Activated CD4-positive, alpha-beta T cell treated with anti-CD3 and anti-CD28 coated beads, Interleukin-2, amount 50 U/mL, for 16 hours (primary cell): ENCODE measurements at regions not wholly inside any gene's neighbourhood (a gene's known extent, or its start where the extent isn't known, plus 50 kb on each side); places are given as distances from the start of the nearest gene placed in this dataset.
A peak's percentile ranks its signal among the peaks of the same experiment; 100 is the strongest.
"Not testable (repeated sequence)": the region's sequence is repeated elsewhere in the genome, so short reads cannot be mapped to it uniquely, and the experiment has no call there.

Experiments
- DNase-seq: peaks from one replicate; pipeline ENCODE4 v3.0.0-alpha.2; 2020

DNA sequence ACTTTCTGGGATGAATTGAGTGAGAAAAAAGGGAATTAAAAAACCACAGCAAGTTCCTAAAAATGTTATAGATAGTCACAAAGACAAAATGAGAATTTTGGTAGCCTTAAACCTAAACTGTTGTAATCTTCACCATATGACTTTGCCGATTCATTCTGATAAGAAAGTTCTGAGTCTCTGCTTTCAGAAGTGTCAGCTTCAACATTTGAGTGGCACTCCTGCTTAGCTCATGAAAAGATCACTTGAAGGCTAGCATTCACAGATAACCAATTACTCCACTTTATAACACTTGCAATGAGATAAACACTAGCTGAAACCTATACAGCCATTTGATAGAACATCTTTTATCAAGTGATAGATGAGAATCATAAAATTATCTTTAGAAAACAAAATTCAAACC, 288.1 kb upstream of the POU1F1 start:
- DNase-seq, result no peak

DNA sequence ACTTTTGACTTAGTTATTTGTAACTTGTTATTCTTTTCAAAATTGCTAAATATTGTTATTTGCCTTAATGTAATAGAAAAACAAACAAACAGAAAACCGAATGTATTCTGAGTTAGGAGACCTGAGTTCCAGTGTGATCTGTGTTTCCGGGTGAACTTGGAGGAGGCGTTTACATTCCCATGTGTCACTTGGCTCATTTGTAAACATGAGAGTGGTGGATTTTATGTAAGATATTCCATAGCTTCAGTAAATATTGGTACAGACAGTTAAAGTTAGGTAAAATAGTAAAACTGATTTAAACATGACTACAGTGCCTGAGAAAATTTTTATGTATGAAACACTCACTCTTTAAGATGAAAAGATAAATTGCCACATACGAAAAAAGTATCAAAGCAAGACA, 287.3 kb upstream of the POU1F1 start:
- DNase-seq, result no peak

DNA sequence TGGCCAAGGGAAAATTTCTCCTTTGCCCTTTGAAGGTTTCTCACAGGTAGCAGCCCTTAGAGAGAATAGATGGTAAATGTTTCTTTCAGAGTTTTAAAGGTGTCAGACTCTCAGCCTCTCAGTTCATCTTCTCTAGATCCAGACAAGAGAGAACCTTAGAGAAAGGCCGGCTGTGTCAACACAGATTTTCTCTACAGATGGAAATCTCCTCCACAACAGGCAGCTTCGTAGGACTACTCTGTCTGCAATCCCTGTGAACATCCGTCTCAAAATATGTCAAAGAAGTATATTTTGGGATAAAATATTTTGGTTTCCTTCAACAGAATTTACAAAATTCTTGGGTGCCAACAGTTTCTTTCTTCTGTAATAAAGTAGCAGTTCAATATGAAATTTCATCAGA, 282.1 kb upstream of the POU1F1 start:
- no peak for DNase-seq

DNA sequence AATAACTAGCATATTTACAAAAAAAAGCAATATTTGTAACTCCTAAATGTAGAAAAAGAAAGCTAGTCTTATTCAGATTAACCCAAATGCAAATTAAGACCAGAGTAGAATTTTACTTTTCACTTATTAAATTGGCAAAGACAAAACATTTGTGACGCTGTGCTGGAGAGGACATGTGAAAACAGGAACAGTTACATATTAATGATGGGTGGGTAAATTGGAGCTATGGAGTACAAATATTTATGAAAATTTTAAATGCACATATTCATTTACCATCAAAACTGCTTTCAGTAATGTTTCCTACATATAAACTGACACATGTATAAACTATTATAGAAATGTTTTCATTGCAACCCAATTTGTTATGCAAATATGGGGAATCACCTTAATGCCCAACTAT, 278.9 kb upstream of the POU1F1 start:
- no peak for DNase-seq

DNA sequence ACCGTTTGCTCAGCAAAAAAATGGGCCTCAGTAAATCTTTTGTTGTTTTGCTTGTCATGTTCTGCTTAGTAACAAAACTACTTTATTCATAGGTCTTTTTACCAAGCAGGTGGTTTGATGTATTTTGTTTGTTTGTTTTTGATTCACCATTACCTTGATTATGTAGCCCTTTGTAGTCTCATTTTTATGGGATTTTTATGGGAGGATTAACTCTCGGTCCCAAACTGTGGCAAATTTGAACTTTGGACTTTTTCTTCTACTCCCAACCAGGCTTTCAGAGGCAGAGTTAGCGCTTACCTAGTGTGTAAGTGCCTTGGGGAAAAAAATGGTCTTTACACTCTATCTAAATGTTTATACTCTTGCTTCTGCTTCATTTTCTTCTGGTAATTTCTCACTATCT, 276.7 kb upstream of the POU1F1 start:
- no peak for DNase-seq

DNA sequence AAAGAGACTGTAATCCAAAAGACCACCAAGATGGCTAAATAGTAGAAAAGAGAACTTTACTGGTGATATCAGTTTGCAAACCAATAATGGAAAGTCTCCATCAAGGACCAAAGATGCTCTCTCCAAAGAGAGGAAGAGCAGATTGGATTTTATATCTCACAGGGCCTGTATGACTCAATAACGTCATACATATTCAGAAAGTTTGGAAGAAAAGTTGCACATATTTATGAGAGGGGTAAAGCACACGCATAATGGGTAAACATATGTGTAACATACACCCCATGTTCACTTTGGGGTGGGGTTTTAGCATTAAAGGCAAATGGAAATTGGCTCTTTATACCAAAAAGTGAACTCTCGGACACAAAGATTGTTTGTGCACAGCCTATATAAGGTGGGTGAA, 274.5 kb upstream of the POU1F1 start:
- no peak for DNase-seq

DNA sequence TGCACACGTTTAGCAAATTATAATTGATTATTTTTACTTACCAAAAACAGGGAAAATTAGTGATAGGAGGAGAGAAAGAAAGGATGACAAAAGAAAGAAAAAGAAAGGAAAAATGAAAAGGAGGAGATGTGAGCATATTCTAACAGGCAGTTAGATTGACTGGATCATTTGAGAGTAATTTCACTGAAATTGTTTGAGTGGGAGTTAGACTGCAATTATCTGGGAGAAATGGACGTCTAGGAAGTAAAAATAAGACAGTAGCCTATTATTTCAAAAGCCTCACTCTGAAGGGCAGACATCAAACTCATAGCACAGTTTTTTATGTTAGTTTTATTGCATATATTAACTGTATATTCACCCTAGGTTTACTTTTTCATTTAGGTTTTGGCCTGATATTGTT, 272.8 kb upstream of the POU1F1 start:
- DNase-seq, result no peak

DNA sequence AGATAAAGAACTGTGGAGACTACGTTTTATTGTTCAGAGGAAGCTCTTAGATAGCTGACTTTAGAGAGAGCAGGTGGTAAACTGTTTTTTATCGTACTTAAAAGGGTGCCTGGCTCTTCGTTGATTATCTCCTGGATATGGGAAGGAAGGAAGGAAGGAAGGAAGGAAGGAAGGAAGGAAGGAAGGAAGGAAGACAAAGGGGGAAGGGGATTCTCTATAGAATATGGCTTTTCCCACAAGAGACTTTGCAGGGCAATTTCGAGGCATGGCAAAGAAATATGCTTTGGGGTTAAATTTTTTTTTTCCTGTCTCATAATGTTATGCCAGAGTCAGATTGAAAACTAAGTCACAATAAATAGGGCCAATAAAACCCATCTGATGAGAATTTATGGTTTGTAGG, 271.9 kb upstream of the POU1F1 start:
- DNase-seq, result no peak

DNA sequence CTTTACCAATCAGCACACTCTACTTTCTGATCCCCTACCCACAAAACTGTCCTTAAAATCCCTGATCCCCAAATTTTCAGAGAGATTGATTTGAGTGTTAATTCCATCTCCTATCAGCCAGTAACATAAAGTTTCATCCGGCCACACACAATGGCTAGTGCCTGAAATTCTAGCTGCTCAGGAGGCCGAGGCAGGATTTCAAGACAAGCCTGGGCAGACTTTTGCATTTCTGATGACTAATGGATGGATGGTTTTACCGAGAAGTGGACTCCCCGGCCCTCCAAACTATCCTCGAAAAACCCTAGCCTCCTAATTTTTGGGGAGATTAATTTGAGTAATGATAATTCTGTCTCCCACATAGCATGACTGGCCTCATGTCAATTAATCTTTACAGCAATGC, 269.8 kb upstream of the POU1F1 start:
- DNase-seq, result no peak

DNA sequence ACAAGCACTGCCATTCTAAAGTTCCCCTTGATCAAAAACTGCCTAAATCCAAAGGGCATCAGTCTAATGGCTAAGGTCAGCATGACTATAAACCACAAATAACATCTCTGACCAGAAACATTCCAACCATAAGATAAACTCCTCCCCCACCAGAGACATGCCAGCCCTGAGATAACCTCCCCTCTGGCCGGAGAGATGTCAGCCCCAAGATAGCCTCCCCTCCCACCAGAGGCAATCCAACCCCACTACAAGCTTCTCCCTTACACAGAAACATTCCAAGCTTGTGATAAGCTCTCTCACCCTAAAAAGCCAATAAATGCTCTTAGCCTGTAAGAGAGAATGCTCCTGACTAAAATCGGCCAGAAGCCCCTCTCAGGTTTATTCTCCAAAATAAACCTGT, 267.0 kb upstream of the POU1F1 start:
- DNase-seq, result not testable (repeated sequence)

DNA sequence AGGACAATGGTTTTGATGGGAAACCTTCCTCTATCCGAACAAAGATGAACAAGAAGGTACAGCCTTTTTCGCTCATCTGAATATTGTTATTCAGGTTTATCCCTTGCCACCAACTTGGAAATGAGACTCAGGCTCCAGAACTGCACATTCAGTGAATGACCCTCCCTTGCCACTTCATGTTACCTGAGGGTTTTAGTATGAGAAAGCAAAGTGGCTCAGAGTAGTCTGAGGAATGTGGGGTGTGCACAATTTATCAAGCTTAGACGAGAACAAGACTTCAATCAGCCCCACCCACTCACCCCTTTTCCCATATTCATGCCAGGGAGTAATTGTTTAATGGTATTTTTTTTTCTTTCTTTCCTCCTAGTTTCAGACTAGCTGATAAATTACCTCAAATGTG, 265.3 kb upstream of the POU1F1 start:
- no peak for DNase-seq

DNA sequence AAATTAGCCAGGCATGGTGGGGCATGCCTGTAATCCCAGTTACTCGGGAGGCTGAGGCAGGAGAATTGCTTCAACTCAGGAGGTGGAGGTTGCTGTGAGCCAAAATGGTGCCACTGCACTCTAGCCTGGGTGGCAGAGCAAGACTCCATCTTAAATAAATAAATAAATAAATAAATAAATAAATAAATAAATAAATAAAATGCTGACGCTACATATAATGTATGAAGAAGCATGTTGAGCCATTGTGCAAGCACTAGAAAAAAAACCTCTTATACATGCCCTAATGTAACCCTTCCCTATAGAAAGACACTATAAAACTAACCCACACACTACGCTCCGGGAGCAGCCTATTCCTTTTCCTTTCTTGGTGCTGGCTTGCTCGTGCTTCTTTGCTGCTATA, 262.3 kb upstream of the POU1F1 start:
- DNase-seq, result not testable (repeated sequence)

DNA sequence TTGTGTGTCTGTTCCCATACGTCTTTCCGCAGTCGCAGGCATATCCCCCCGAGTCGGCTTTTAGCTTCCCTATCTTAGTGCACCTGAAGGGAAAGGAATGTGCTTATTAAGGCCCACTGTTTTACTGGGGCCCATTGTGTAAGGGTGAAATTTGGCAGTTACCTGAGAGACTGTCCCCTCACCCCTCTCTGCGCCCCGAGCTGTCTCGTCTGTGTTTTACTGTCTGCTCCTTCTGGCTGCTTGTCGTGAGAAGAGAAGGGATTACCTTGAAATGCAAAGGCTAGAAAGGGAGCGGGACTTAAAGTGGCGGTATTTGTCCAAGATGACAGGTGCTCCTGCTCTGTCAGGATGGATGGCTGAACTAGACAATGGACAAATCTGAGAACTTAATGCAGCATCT, 233.0 kb upstream of the POU1F1 start:
- DNase-seq, result no peak

DNA sequence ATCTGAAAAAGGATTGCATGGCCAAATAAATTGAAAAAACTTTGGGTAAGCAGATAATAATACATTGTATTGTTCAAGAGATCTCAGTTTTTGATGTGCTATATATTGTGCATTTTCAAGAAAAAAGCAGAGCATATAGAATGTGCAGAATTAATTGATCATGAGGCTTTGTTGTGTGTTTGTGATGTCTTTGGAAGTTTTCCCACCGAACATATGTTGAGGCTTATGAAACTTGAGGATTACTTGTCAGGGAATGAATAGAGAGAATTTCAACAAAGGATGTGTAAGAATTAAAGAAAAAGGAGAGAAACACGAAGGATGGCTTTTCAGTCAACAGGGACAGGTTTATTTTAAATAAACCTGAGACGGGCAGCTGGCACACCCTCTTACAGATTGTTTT, 232.5 kb upstream of the POU1F1 start:
- no peak for DNase-seq

DNA sequence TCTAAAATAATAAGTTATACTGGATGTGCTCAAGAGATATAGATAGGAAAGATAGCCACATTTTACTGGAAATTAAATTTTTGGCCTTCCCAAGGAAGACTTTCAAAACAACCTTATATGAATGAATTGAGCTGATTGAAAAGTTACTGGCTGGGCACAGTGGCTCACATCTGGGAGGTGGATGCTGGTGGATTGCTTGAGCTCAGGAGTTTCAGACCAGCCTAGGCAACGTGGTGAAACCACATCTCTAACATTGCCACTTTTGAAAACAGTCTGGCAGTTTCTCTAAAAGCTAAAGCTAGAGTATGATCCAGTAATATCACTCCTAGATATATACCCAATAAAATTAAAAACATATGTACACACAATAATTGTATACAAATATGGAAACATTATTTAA, 231.4 kb upstream of the POU1F1 start:
- DNase-seq, result no peak

DNA sequence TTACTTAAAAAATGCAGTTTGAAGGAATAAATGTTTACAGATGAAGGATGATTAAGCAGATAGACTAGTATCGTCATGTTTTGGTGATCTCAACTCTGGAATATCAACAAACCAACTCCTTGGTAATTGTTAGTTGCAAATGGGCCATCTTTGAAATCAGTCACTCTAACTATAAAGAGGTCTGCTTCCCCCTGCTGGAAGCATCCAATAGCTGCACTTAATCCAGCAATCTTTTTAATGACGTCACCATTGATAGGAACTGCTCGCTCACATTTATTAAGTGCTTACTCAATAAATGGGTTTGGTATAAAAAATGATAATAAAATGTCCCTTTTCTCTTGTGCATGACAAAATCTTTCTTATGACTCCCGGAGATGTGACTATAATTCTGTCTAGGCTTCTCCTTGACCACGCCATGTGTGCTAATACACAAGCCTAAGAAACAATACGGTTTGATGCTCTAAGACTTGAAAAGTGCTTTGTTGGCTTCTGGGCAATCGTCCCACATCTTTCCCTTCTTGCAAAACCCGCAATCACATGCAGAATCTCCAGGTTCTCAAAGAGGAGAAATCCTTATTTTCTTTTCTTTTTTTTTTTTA, 227.6 kb upstream of the POU1F1 start:
- peak; percentile 50 for DNase-seq

DNA sequence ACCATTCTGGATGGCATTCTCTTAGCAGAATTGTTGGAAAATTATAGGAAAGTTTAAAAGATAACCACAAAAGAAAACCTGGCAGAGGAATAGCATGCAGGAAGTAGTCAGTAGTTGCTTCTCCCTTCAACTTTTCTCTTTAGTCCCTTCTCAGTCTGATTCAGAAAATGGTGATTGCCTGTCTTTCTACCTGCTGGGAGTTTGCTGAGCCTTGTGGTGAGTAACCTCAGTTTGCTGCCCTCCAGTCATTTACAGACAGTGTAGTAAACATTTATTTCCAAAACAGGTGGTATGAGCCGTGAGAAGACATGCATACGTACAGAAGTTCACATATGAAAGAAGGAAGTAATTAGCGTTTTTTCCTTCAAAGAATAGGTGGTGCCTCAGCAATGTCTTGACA, 224.7 kb upstream of the POU1F1 start:
- no peak for DNase-seq

DNA sequence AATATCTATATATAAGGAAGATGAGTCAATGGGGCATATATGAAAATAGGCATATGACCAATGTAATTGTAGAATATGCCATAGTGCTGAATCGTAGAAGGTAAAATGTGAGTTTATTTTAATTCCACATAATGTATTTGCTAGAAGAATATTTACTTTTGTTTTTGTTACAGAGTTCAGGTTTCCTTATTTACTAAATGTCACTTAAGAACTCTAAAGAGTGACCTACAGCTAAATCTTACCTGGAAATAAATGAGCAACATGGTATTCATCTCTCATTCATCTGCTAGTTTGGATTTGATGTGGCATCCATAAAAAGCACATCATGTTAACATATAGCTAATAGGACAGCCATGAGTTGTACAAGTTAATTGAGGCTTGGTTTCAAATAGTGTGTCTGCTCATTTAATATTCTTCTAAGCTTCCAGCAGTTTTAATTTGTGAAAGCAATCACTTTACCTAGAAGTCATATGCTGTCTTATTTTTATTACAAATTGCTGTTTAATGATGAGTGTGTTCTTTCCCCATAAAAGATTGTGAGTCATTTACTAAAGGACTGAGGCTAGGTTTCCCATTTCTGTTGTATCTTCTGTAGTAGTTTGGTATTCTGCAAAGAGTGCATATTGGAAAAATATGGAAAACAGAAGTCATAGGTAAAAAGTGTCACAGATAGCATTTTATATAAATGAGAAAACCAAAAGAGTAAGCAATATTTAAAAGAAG, 222.1 kb upstream of the POU1F1 start:
- DNase-seq, result no peak

DNA sequence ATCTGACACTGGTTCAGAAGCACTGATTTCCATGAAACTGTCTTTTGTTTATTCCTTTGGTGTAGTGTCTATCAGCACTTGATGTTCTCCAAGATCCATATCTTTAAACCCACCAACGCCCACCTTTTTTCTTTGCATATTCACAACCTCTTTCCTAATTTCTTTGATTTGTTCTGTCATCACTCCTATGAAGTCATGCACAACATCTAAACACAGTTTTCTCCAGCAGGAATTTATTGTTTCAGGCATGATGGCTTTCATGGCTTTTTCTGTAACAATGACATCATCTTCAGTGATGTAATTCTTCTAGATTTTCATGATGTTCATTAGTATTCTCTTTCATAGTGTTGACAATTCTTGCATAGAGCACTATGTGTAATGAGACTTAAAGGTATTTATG, 219.6 kb upstream of the POU1F1 start:
- DNase-seq, result no peak

DNA sequence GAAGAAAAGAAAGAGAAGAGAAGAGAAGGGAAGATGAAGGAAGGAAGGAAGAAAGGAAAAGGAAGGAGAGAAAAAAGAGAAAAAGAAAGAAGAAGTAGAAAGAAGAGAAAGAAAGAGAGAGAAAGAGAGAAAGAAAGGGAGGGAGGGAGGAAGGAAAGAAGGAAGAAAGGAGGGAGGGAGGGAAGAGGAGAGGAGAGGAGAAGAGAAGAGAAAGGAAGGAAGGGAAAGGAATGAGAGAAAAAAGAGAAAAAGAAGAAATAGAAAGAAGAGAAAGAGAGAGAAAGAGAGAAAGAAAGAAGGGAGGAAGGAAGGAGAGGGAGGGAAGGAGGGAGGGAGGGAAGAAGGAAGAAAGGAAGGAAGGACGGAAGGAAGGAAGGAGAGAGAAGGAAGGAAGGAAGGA, 217.9 kb upstream of the POU1F1 start:
- no peak for DNase-seq

DNA sequence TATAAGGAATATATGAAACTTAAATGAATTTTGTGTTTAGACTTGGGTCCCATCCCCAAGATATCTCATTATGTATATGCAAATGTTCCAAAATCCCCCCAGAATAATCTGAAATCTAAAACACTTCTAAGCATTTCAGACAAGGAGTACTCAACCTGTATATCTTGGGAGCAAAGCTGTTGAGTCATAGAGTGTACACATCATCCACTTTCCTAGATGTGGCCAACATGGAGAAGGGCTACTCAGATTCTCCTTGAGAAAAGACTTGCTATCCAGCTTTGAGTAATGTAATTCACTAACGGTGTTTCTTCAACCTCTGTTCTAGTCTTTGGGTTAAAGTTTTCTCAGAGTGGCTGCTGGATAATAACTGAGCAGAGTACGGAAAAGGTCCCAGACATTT, 215.5 kb upstream of the POU1F1 start:
- no peak for DNase-seq

DNA sequence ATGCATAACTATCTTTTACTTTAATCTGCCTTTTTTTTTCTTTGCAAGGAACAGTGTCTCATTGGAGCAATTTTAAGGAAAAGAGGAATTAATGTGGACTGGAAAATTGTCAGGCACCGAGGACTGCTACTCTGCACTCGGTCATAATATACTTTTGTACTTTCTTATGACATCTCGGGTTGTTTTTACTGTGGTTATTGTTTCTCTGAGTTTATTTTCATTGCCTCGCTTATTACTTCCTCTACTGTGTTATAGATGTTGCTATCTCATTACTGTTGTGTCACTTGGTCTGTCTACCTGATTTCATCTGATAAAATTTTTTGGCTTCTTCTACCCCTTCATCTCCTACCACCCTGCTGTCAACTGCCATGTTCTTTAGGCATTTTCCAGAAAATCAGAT, 213.5 kb upstream of the POU1F1 start:
- no peak for DNase-seq

DNA sequence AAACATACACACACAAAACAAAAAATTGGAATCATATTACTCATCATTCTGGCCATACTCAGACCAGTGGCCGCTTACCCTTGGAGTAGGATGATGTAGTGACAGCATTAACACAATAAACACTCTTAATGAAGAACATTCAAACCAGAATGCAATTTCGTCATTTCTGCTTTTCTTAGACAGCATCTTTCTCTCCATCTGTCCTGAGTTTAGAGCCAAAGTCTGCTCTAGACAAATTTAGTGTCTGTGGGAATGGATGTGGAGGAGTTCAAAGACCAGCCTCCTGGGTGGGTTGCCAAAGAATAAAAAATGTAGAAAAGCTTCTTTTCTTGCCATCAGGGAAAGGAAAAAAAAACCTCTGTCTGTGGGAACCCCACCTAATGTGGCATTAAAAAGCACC, 212.4 kb upstream of the POU1F1 start:
- no peak for DNase-seq

DNA sequence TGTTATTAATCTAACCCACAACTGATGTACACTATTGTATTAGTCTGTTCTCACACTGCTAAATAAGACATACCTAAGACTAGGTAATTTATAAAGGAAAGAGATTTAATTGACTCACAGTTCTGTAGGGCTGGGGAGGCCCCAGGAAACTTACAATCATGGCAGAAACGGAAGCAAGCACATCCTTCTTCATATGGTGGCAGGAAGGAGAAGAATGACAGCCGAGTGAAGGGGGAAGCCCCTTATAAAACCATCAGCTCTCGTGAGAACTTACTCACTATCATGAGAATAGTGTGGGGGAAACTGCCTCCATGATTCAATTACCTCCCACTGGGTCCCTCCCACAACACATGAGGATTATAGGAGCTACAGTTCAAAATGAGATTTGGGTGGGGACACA, 210.3 kb upstream of the POU1F1 start:
- DNase-seq, result not testable (repeated sequence)

DNA sequence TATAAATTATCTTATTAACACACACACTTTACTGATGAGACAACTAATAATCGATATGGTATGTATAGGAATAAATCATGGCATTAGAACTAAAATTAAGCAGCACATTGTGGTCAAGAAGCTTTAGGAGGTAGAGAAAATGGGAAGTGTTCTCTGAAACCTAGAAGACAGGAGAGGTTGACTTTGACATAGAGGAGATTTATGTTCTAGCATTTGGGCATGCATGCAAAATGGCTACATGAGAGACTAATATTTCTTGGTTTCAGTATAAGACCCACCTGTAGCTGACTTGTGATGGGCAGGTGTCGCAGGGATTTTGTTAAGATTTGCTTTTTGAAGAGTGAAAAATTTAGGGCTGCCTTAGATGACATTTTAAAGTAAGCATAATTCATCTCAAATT, 209.7 kb upstream of the POU1F1 start:
- no peak for DNase-seq
